GM06990 (cell line): ENCODE measurements at regions not wholly inside any gene's neighbourhood (a gene's known extent, or its start where the extent isn't known, plus 50 kb on each side); places are given as distances from the start of the nearest gene placed in this dataset.

Source experiments
- DNase-seq: peaks from one replicate; pipeline ENCODE4 v3.0.0-alpha.2; 2011; ENCODE audit not compliant: insufficient read length; ENCODE audit errors: extremely low read depth
- H3K27me3 ChIP-seq: replicated peaks from 2 replicates; pipeline ENCODE4 v1.6.0; 2011; ENCODE audit warnings: low read length; ENCODE audit not compliant: control insufficient read depth, insufficient read depth
- H3K36me3 ChIP-seq: 2 replicates; pipeline ENCODE4 v1.5.1; 2011; ENCODE audit warnings: low read length; ENCODE audit not compliant: control insufficient read depth, insufficient read depth
- H3K4me3 ChIP-seq: replicated peaks from 2 replicates; pipeline ENCODE4 v1.5.1; 2011; ENCODE audit warnings: low read depth, mild to moderate bottlenecking, control low read depth, low read length
- CTCF ChIP-seq: IDR thresholded peaks from 2 replicates; pipeline ENCODE4 v1.5.1; 2011; ENCODE audit warnings: low read length, control low read depth, mild to moderate bottlenecking, inconsistent platforms; ENCODE audit not compliant: insufficient read depth, poor library complexity, severe bottlenecking

DNA sequence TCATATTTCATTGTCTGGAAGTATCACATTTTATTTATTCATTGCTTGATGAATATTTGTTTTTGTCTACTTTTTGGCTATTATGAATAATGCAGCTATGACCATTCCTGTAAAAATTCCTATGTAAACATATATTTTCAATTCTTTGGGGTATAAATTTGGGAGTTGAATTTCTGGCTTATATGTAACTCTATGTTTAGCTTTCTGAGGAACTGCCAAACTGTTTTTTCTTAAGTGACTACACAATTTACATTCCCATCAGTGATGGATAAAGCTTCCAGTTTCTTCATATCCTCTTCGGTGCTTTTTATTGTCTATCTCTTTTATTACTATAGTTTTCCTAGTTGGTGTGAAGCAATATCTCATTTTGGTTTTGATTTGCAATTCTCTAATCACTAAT, 115.6 kb upstream of the CXCL12 start:
- Histone ChIP-seq H3K36me3 (no peaks in the 10 kb centered on the region), H3K4me3 (no peak overlapping the region), H3K27me3 (no peaks in the 10 kb centered on the region)
- no peak for DNase-seq
- TF ChIP-seq CTCF = no peak

GRCh38 chr10:44506386-44506785, 121.5 kb upstream of the CXCL12 start:
- TF ChIP-seq CTCF = no peak
- Histone ChIP-seq H3K36me3 (no peaks in the 10 kb centered on the region), H3K27me3 (no peaks in the 10 kb centered on the region), H3K4me3 (no peak overlapping the region)
- no peak for DNase-seq

GRCh38 chr10:44510379-44511115, 125.7 kb upstream of the CXCL12 start:
- DNase-seq = no peak
- no peak overlapping the region for H3K4me3 ChIP-seq

DNA sequence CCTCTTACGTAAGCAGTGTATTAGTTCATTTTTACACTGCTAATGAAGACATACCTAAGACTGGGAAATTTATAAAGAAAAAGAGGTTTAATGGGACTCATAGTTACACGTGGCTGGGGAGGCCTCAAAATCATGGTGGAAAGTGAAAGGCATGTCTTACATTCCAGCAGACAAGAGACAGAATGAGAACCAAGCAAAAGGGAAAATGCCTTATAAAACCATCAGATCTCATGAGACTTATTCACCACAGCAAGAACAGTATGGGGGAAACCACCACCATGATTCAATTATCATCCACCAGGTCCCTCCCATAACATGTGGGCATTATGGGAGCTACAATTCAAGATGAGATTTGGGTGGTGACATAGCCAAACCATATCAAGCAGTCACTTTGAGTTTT, 126.3 kb upstream of the CXCL12 start:
- no peak overlapping the region for H3K4me3 ChIP-seq
- no peak for DNase-seq
- H3K36me3 ChIP-seq = no peaks in the 10 kb centered on the region
- TF ChIP-seq CTCF = no peak
- no peaks in the 10 kb centered on the region for H3K27me3 ChIP-seq

More at GRCh38 chr10:44510379-44511115, 125.7 kb upstream of the CXCL12 start:
- no peaks in the 10 kb centered on the region for H3K36me3 ChIP-seq
- no peaks in the 10 kb centered on the region for H3K27me3 ChIP-seq
- no peak for TF ChIP-seq CTCF

GRCh38 chr10:44511601-44512000, 126.7 kb upstream of the CXCL12 start:
- no peak for DNase-seq
- H3K4me3 ChIP-seq = no peak overlapping the region
- no peaks in the 10 kb centered on the region for H3K36me3 ChIP-seq
- H3K27me3 ChIP-seq = no peaks in the 10 kb centered on the region
- TF ChIP-seq CTCF = no peak

- no peak overlapping the region for H3K4me3 ChIP-seq
- no peak for TF ChIP-seq CTCF
- no peaks in the 10 kb centered on the region for H3K27me3 ChIP-seq
- DNase-seq = no peak
- H3K36me3 ChIP-seq = no peaks in the 10 kb centered on the region
Observed at GRCh38 chr10:44512431-44513022, 127.6 kb upstream of the CXCL12 start.
